Vagina (tissue), 2 donors: ENCODE measurements at regions not wholly inside any gene's neighbourhood (a gene's known extent, or its start where the extent isn't known, plus 50 kb on each side); places are given as distances from the start of the nearest gene placed in this dataset.

ENCODE experiments used
- DNase-seq, 2 donors: peaks; one replicate each; pipeline ENCODE4 v3.0.0-alpha.2; 2017; ENCODE audit errors: extremely low spot score in 2 of 2
- H3K27ac ChIP-seq: fragments of 200-600 bp; sonication (generic); one replicate; pipeline ENCODE4 v1.5.1; 2019
- H3K27me3 ChIP-seq: fragments of 200-600 bp; sonication (generic); one replicate; pipeline ENCODE4 v1.5.1; 2019
- H3K36me3 ChIP-seq, 2 donors: fragments of 200-600 bp; sonication (generic); one replicate each; pipeline ENCODE4 v1.5.1; 2017 to 2019
- H3K4me1 ChIP-seq: fragments of 200-600 bp; sonication (generic); one replicate; pipeline ENCODE4 v1.5.1; 2019
- H3K4me3 ChIP-seq, 2 donors: fragments of 200-600 bp; sonication (generic); 1 replicate in 1 of 2; 2 replicates in 1 of 2; pipeline ENCODE4 v1.5.1; 2016 to 2019
- H3K9me3 ChIP-seq: fragments of 200-600 bp; sonication (generic); one replicate; pipeline ENCODE4 v1.5.1; 2019
- POLR2A ChIP-seq, 2 donors: fragments of 450-650 bp; IDR thresholded peaks; one replicate each; pipeline ENCODE4 v1.6.1; 2017; ENCODE audit warnings: antibody characterized with exemption in 2 of 2, mild to moderate bottlenecking in 2 of 2, moderate library complexity in 2 of 2
- POLR2AphosphoS5 ChIP-seq, 2 donors: sonication (generic); formaldehyde crosslinking; IDR thresholded peaks; one replicate each; pipeline ENCODE4 v1.9.0; 2017; ENCODE audit warnings: antibody characterized with exemption in 2 of 2, mild to moderate bottlenecking in 2 of 2, low read depth in 1 of 2; ENCODE audit not compliant: insufficient read depth in 1 of 2
- intact Hi-C: fragments of 100-400 bp; cut with DNase I; formaldehyde crosslinking; loops from one replicate; pipeline ENCODE4 v1.15.1; 2023
- TF ChIP-seq, protein P1 (sequence below), 3 experiments: fragments of 450-650 bp in 2 of 3; fragments of 200-600 bp in 1 of 3; sonication (generic) in 1 of 3; IDR thresholded peaks; one replicate each; pipeline ENCODE4 v1.5.1; 2017 to 2019; ENCODE audit warnings: antibody characterized with exemption in 3 of 3, mild to moderate bottlenecking in 2 of 3, moderate library complexity in 2 of 3

DNA sequence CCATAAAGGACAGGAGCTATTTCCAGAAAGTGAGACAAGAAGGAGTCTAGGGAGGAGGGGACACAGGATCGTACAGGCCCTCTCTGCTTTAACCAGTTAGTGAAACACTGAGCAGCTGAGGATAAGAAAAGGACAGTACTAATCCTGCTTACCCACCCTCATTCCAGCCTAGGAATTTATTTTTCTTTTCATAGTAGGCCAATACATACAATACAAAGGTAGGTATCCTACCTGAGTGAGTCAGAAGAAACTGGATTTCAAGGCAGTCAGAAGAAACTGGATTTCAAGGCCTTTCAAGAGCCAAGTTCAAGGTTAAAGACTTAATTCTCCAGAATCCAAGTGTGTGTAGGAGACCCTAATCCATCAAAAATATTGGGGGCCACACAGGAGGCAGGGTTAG is 65.3 kb downstream of the EOMES start:
- H3K4me1 ChIP-seq: no peaks in the 10 kb centered on the region
- TF ChIP-seq POLR2A (IDR thresholded peaks at IDR 0.05) (no peak), POLR2AphosphoS5 (IDR thresholded peaks at IDR 0.05; ENCODE audit: insufficient read depth in 1 of 2, low read depth in 1 of 2) (no peak)
- TF ChIP-seq, protein P1, sequence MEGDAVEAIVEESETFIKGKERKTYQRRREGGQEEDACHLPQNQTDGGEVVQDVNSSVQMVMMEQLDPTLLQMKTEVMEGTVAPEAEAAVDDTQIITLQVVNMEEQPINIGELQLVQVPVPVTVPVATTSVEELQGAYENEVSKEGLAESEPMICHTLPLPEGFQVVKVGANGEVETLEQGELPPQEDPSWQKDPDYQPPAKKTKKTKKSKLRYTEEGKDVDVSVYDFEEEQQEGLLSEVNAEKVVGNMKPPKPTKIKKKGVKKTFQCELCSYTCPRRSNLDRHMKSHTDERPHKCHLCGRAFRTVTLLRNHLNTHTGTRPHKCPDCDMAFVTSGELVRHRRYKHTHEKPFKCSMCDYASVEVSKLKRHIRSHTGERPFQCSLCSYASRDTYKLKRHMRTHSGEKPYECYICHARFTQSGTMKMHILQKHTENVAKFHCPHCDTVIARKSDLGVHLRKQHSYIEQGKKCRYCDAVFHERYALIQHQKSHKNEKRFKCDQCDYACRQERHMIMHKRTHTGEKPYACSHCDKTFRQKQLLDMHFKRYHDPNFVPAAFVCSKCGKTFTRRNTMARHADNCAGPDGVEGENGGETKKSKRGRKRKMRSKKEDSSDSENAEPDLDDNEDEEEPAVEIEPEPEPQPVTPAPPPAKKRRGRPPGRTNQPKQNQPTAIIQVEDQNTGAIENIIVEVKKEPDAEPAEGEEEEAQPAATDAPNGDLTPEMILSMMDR (IDR thresholded peaks at IDR 0.05): no peak
- H3K27ac ChIP-seq: no peak overlapping the region
- H3K4me3 ChIP-seq: no peak overlapping the region
- no peaks in the 10 kb centered on the region for H3K27me3 ChIP-seq
- no peaks in the 10 kb centered on the region for H3K36me3 ChIP-seq
- H3K9me3 ChIP-seq: no peaks in the 10 kb centered on the region
- DNase-seq: no peak
- intact Hi-C loops: no loop called here

DNA sequence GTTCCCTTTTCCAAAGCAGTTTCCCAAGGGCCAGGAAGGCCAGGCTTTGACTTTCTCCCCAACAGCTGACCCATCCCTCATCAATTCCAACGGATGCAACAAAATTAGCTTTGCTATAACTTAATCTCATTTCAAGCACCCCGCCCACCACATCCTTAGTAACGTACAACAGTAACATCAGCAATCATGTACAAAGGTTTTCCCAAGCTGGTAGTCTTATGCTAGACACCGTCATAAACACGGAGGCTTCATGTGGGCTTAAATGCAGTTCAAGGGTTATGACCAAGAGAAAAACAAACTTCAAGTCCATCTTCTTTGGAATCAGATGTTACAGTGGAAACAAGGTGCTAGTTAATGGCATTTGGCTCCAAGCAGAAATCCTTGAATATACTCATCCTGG is 66.6 kb downstream of the EOMES start:
- no peak for DNase-seq
- H3K27ac ChIP-seq: no peak overlapping the region
- intact Hi-C loops: no loop called here

DNA sequence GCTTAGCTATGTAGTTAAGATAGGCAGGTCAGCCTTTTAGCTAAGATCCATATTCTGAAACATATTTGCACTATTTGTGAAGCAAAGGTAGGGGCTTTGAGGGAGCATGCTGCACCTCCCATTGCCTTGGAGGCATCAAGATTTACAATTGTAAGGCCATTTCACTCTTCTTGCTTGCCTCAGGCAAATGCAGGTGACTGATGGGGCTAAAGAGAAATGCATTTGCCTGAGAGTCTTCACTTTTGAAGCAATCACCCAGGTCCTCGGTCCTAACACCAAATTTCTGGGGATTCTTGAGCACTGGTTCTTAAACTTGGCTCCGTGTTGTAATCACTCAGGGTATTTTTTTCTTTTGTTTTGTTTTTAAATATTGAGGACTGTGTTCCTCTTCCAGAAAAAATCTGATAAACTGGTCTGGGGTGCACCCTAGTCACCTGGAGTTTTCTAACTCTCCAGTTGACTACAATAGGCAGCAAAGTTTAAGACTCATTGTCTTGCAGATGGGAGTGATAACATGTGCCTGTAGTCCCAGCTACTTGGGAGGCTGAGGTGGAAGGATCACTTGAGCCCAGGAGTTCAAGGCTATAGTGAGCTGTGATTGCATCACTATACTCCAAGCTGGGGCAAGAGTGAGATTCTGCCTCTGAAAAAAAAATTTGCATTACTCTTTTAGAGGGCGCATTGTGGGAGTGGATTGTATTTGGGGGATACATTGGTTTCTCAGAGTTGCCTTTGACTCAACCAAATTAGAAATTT is 68.1 kb downstream of the EOMES start:
- intact Hi-C loops: no loop called here
- TF ChIP-seq, protein P1 (IDR thresholded peaks at IDR 0.05): no peak
- TF ChIP-seq POLR2A (IDR thresholded peaks at IDR 0.05): no peak
- TF ChIP-seq POLR2AphosphoS5 (IDR thresholded peaks at IDR 0.05; ENCODE audit: insufficient read depth in 1 of 2, low read depth in 1 of 2): no peak
- H3K4me1 ChIP-seq: no peaks in the 10 kb centered on the region

More for the DNA sequence above, 66.6 kb downstream of the EOMES start:
- Histone ChIP-seq H3K27me3 (no peaks in the 10 kb centered on the region), H3K9me3 (no peaks in the 10 kb centered on the region), H3K4me1 (no peaks in the 10 kb centered on the region), H3K36me3 (no peaks in the 10 kb centered on the region), H3K4me3 (no peak overlapping the region)
- TF ChIP-seq POLR2A (IDR thresholded peaks at IDR 0.05) (no peak), POLR2AphosphoS5 (IDR thresholded peaks at IDR 0.05; ENCODE audit: insufficient read depth in 1 of 2, low read depth in 1 of 2) (no peak)
- TF ChIP-seq, protein P1 (IDR thresholded peaks at IDR 0.05): no peak

DNA sequence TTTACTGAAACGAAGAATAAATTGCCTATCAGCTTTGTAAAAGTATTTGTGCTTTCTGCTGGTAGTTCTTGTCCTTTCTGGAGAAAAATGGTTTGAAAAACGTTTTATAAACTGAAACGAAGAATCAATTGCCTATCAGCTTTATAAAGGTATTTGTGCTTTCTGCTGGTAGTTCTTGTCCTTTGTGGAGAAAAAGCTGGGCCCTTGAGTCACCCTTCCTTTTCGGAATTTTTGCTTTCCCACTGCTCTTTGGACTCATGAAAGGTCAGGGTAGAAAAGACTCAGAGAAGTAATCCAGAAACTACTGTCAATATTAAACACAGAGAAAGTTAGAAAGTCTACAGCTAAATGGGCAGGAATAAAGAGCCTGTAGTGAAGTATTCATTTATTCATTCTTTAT is 72.8 kb downstream of the EOMES start:
- no peaks in the 10 kb centered on the region for H3K27me3 ChIP-seq
- TF ChIP-seq, protein P1 (IDR thresholded peaks at IDR 0.05): no peak
- TF ChIP-seq POLR2A (IDR thresholded peaks at IDR 0.05) (no peak), POLR2AphosphoS5 (IDR thresholded peaks at IDR 0.05; ENCODE audit: insufficient read depth in 1 of 2, low read depth in 1 of 2) (no peak)
- DNase-seq: no peak
- intact Hi-C loops: no loop called here
- no peaks in the 10 kb centered on the region for H3K9me3 ChIP-seq
- H3K4me1 ChIP-seq: no peaks in the 10 kb centered on the region
- no peak overlapping the region for H3K4me3 ChIP-seq
- H3K36me3 ChIP-seq: no peaks in the 10 kb centered on the region
- no peak overlapping the region for H3K27ac ChIP-seq

More for the DNA sequence above, 68.1 kb downstream of the EOMES start:
- H3K27ac ChIP-seq: no peak overlapping the region
- H3K36me3 ChIP-seq: no peaks in the 10 kb centered on the region
- no peaks in the 10 kb centered on the region for H3K27me3 ChIP-seq
- H3K4me3 ChIP-seq: no peak overlapping the region
- no peaks in the 10 kb centered on the region for H3K9me3 ChIP-seq
- DNase-seq: no peak

DNA sequence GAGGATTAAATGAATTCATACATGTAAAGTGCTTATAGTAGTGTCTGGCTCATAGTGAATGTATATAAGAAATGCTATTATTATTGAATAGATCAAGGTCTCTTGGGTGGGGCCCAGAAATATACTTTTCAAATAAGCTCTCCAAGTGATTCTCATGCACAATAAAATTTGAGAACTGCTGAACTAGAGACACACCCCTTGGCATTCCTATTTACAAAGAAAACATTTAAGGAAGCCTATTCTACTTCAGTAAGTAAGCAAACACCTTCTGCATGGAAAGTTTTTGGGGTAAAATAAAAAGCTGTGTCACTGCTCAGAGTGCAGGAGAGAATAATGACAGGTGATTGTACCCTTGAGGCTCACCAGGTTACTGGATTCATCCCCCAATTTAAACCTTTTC is 75.2 kb downstream of the EOMES start:
- intact Hi-C loops: no loop called here

More for the DNA sequence above, 75.2 kb downstream of the EOMES start:
- no peaks in the 10 kb centered on the region for H3K9me3 ChIP-seq
- no peaks in the 10 kb centered on the region for H3K36me3 ChIP-seq
- TF ChIP-seq, protein P1 (IDR thresholded peaks at IDR 0.05): no peak
- TF ChIP-seq POLR2AphosphoS5 (IDR thresholded peaks at IDR 0.05; ENCODE audit: insufficient read depth in 1 of 2, low read depth in 1 of 2) (no peak), POLR2A (IDR thresholded peaks at IDR 0.05) (no peak)
- H3K4me1 ChIP-seq: no peaks in the 10 kb centered on the region
- no peak overlapping the region for H3K27ac ChIP-seq
- H3K4me3 ChIP-seq: no peak overlapping the region
- no peak for DNase-seq
- H3K27me3 ChIP-seq: no peaks in the 10 kb centered on the region
